HG03097 (cell line): ENCODE measurements at regions not wholly inside any gene's neighbourhood (a gene's known extent, or its start where the extent isn't known, plus 50 kb on each side); places are given as distances from the start of the nearest gene placed in this dataset.
"Not testable (repeated sequence)": the region's sequence is repeated elsewhere in the genome, so short reads cannot be mapped to it uniquely, and the experiment has no call there.

Source experiments
- ATAC-seq: cut with Tn5 transposase; IDR thresholded peaks from one replicate; pipeline ENCODE4 v1.9.1; 2021; ENCODE audit not compliant: unreplicated experiment, low FRiP score

GRCh38 chr7:46607176-46607575 is 686.1 kb upstream of the IGFBP3 start:
- ATAC-seq = no peak

DNA sequence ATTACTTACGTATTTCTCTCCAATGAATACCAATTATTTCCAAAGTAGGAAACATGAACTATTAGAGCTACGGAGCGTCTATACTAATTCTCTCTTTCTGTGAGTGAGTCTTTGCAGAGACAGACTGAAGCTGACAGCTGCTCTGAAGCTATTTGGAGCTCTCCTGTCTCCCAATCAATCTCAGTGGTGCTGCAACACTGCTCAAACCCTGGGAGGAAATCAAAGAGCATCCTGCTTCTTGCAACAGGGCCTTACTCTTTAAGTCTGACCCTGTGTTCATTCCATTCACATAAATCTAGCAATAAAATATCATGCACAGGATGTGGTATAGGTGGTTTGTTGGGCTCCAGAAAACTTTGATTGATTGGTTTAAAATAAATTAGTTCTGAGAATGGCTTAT is 685.7 kb upstream of the IGFBP3 start:
- no peak for ATAC-seq

DNA sequence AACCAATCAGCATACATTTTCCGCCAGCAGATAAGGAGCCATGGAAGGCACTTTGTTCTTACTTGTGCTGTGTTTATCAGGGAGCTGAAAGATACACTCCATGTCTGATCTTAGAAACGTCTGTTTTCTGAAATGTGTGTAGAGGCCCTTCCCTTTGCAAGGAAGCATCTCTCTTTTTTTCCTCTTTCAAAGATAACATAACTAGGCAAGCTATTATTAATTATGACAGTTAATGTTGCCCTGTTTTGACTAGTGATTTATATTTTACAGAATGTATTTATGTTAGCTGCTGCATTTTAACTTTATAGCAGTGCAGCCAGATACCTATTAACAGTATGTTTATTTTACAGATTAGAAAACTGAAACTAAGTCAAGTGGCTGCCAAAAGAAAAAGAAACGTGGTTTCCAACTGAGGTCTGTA is 683.2 kb upstream of the IGFBP3 start:
- ATAC-seq = no peak

GRCh38 chr7:46603780-46604179 is 682.7 kb upstream of the IGFBP3 start:
- ATAC-seq = no peak

DNA sequence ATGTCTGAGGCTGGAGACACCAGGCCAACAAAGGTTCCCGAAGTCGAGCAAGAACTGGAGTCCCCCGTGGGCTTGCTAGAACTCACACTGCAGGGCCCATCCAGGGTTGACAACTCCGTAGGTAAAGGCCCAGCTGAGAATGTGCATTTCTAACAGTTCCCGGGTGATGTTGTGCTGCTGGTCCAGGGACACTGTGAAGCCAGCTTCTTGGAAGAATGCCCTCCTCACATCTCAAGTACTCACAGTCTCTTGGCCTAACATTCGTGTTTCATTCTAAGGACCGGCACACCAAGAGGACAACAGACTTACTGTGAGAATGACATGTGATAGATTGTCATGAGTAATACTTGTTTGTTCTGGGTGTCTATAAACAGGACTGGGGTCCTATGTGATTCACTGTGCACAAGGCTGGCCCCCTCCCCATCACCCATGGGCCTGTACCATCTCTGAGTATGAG is 682.3 kb upstream of the IGFBP3 start:
- ATAC-seq = no peak

DNA sequence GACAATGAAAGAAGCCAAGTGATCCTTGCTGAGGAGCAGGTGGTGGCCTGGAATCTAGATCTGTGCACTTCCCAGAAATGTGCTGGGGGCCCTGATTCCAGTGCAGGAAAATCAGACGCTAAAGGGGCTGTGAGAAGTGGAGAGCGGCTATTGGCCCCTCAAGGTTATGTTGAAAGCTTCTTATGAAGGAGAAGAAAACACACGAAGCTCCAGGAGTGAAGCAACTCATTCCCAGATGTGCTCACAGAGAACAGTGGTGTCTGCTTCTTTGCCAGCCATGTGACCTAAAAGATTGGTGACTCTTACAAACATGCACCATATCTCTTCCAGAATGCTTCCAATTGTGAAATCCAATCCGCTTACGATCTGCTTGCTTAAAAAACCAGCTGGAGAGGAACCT is 679.3 kb upstream of the IGFBP3 start:
- ATAC-seq = no peak

- ATAC-seq = not testable (repeated sequence)
These were observed 673.8 kb upstream of the IGFBP3 start for GRCh38 chr7:46594831-46595230.

GRCh38 chr7:46590918-46591905 is 670.1 kb upstream of the IGFBP3 start:
- not testable (repeated sequence) for ATAC-seq

DNA sequence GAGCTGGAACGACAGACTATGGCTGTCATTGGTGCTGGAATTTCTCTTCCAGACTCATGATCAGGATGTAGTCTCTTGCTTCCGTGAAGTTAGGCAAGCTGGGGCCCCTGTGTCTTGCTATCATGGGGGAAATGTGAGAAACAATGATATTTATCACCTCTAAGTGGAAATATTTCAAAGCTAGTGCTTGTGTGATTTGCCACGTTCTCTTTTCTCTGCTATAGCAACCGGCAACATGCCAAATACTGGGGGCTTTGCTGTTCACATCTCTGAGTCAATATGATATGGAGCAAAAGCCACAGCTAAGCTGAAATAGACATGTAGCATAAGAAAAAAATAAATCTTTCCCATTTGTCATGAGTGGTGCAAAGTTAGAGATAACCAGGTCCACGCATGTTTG is 668.2 kb upstream of the IGFBP3 start:
- ATAC-seq = no peak

GRCh38 chr7:46586406-46586805 is 665.3 kb upstream of the IGFBP3 start:
- no peak for ATAC-seq

- ATAC-seq = no peak
These were observed 662.6 kb upstream of the IGFBP3 start for GRCh38 chr7:46583656-46584055.

- ATAC-seq = no peak
These were observed 660.2 kb upstream of the IGFBP3 start for GRCh38 chr7:46581268-46581667.

- ATAC-seq = no peak
These were observed 659.7 kb upstream of the IGFBP3 start for GRCh38 chr7:46580766-46581165.

DNA sequence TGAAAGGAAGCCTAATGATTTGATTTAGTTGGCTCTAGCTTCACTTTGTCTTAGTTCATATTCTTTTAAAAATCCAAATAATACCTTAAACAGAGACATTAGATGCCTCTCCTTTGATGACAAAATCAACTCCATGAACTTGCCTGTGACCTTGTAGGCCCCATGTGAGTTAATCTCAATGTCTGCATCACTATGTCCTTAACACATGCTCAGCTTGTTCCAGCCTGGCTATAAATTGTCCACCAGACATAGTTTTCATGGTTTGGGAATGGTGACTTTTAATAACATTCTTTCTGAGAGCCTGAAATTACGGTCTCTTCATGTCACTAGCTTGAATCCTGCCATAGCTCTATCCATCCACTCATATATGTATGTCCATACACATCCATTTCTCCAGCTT is 656.3 kb upstream of the IGFBP3 start:
- ATAC-seq = no peak

DNA sequence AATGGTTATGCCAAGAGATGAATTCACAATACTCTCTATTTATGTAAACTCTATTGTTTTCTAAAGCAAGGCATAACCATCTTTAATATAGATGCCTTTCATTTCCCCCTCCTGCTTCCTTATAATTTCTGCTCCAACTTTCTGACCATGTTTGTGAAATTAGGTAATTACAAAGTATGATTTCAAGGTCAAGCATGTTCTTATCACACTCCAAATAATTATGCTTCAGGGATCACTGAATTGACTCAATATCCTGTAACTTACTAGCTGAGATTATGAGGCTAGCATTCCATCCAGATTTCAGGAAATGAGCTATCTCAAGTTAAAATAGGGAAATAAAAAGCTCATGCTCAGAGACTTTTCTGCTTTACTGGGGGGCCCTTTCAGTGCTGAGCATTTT is 655.9 kb upstream of the IGFBP3 start:
- no peak for ATAC-seq

GRCh38 chr7:46572691-46573090 is 651.6 kb upstream of the IGFBP3 start:
- ATAC-seq = no peak

DNA sequence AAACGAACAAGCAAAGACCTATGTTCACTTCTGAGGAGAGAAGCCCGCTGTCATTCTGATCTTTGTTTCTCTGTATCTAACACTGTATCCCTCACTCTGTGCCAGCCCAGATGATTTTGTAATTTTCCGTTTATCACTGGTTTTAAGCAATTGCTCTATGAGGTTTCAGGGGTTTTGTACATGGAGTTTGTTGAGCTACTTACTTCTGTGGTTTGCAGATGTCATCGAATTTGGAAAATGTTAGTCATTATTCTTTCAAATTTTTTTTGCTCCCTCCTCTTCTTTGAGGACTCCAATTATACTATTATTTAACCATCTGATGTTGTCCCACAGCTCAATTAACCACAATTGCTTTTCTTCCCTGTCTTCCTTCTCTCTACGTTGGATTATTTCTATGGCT is 650.9 kb upstream of the IGFBP3 start:
- ATAC-seq = no peak

DNA sequence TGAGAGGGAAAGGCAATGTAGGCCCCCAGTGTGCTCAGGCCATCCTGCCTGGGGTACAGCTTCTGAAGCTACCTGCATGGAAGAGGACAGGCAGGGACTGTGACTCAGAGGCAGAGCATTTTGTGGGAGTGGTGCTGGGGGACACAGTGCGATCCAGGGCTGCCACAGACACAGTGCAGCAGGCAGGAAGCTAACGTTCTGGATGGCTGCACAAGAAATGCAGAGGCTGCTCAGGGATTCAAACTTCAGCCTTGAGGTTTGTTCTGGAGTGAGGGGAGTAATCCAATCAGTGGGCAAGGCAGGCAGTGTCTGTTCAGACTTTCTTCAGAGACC is 648.0 kb upstream of the IGFBP3 start:
- no peak for ATAC-seq

DNA sequence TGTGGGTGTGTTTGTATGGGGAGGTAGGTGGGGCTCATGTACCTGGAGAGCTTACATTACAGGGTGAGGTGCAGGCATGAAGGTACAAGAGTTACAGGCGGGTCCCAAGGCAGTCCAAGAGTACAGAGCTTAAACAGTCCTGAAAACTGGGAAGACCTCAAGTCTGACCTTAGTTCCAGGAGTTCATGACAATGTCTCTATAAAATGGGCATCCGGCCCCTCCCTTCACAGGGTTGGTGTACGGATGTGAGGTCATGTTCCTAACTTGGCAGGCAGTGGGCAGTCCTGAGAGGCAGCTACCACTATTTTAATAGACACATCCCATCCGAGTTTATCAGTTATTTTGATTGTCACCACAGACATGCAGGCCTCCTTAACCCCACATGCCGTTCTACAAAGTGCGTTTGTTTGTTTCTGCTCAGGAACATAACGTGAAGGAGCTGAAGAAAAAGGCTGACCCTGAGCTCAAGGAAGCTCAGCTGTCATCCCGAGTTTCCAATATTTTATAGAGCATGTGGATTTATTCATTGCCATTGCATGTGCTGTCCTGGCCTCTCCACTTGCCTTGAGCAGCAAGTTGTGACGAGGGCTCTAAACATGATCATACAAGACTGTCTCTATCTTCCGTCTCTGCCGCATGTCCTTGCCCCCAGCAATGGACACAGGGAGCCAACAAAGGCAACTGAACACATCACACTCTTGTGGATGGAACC is 647.5 kb upstream of the IGFBP3 start:
- ATAC-seq = no peak

DNA sequence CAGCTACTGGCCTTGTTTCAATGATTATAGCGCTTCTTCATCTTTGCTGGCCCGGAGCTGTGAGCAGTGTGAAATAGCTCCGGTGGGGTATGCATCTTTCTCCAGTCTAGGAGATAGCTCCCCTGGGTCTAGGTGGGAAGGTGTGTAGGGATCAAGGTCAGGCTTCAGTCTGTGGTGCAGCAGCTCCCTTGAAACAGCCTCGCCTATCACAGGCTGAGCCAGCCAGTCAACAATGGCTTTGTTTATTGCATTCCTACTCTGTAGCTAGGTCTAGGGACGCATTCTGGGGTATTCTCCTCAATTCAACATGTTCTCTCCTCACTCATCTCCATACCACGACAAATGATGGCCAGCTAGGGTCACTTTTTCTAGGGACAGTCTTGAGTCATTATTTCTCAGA is 646.8 kb upstream of the IGFBP3 start:
- no peak for ATAC-seq

DNA sequence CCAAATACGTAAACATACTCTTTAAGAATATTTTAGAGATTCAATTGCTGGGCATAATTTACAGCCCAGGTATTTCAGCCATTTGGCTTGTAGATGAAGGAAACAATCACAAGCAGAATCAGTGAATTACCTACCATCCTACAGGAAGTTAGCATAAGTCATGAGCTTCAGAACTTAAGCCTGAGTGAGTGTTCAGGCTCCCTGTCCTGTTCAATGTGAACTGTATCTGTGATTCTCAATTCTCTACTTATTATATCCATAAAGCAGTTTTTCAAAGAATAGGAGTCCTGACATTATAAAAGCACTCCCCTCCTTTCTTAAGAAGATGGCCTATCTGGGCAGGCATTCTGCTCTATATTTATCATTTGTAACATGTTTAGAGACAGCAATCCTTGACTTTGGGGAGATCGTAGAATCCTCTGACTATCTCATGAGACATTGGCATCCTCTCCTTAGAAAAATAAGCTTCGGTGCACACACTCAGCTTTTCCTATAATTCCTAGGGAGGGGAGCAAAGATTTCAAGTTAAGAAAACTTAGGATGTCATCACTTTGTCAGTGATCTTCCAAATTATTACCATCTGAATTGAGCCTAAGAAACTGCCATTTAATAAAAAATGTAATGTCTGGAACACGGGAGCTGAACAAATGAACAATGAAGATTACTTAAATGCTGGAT is 645.2 kb upstream of the IGFBP3 start:
- ATAC-seq = no peak
